GM21737 (cell line): ENCODE measurements at regions not wholly inside any gene's neighbourhood (a gene's known extent, or its start where the extent isn't known, plus 50 kb on each side); places are given as distances from the start of the nearest gene placed in this dataset.

Source experiments
- ATAC-seq: cut with Tn5 transposase; IDR thresholded peaks from one replicate; pipeline ENCODE4 v1.9.1; 2021; ENCODE audit warnings: mild to moderate bottlenecking, moderate library complexity; ENCODE audit not compliant: unreplicated experiment

- ATAC-seq = no peak
These were observed 308.5 kb downstream of the CENPC start for GRCh38 chr4:67236788-67237187.

- ATAC-seq = no peak
These were observed 309.0 kb downstream of the CENPC start for GRCh38 chr4:67236318-67236717.

GRCh38 chr4:67234296-67234695 lies 311.0 kb downstream of the CENPC start:
- ATAC-seq = no peak

- ATAC-seq = no peak
These were observed 316.2 kb downstream of the CENPC start for GRCh38 chr4:67229148-67229547.

GRCh38 chr4:67220861-67221260 lies 324.4 kb downstream of the CENPC start:
- no peak for ATAC-seq

- ATAC-seq = no peak
These were observed 326.4 kb downstream of the CENPC start for GRCh38 chr4:67218883-67219282.

- no peak for ATAC-seq
These were observed 337.3 kb downstream of the CENPC start for GRCh38 chr4:67207941-67208441.

- no peak for ATAC-seq
These were observed 340.9 kb downstream of the CENPC start for GRCh38 chr4:67204441-67204840.

GRCh38 chr4:67201334-67201733 lies 344.0 kb downstream of the CENPC start:
- no peak for ATAC-seq

GRCh38 chr4:67198727-67199126 lies 346.6 kb downstream of the CENPC start:
- ATAC-seq = no peak

- no peak for ATAC-seq
These were observed 377.5 kb downstream of the CENPC start for GRCh38 chr4:67167849-67168248.

GRCh38 chr4:67162690-67163089 lies 382.6 kb downstream of the CENPC start:
- no peak for ATAC-seq

GRCh38 chr4:67161311-67161710 lies 384.0 kb downstream of the CENPC start:
- no peak for ATAC-seq

GRCh38 chr4:67160394-67160793 lies 384.9 kb downstream of the CENPC start:
- ATAC-seq = no peak

GRCh38 chr4:67158666-67159065 lies 386.6 kb downstream of the CENPC start:
- no peak for ATAC-seq

GRCh38 chr4:67152976-67153375 lies 392.3 kb downstream of the CENPC start:
- ATAC-seq = no peak

GRCh38 chr4:67151376-67152343 lies 393.6 kb downstream of the CENPC start:
- no peak for ATAC-seq

- ATAC-seq = no peak
These were observed 403.7 kb downstream of the CENPC start for GRCh38 chr4:67141586-67141985.

GRCh38 chr4:67134616-67135015 lies 410.7 kb downstream of the CENPC start:
- ATAC-seq = no peak

- ATAC-seq = no peak
These were observed 412.1 kb downstream of the CENPC start for GRCh38 chr4:67133162-67133561.

GRCh38 chr4:67131224-67131623 lies 414.1 kb downstream of the CENPC start:
- peak; percentile 86 for ATAC-seq

GRCh38 chr4:67130411-67130810 lies 414.9 kb downstream of the CENPC start:
- no peak for ATAC-seq
